WTC11 (cell line): ENCODE measurements at regions not wholly inside any gene's neighbourhood (a gene's known extent, or its start where the extent isn't known, plus 50 kb on each side); places are given as distances from the start of the nearest gene placed in this dataset.

Experiments used
- ATF1 ChIP-seq: sonication (generic); formaldehyde crosslinking; IDR thresholded peaks from 2 replicates; pipeline ENCODE4 v1.8.1; 2023; ENCODE audit warnings: mild to moderate bottlenecking, moderate library complexity, missing genetic modification reagents
- FOXP1 ChIP-seq: sonication (generic); formaldehyde crosslinking; IDR thresholded peaks from 2 replicates; pipeline ENCODE4 v1.8.0; 2022; ENCODE audit warnings: missing genetic modification reagents, mild to moderate bottlenecking, moderate library complexity, borderline replicate concordance
- JUN ChIP-seq: sonication (generic); formaldehyde crosslinking; IDR thresholded peaks from 2 replicates; pipeline ENCODE4 v1.8.0; 2023; ENCODE audit warnings: mild to moderate bottlenecking, missing genetic modification reagents
- NR2C2 ChIP-seq: sonication (generic); formaldehyde crosslinking; IDR thresholded peaks from 2 replicates; pipeline ENCODE4 v1.8.0; 2022; ENCODE audit warnings: mild to moderate bottlenecking, missing genetic modification reagents
- ZNF138 ChIP-seq: sonication (generic); formaldehyde crosslinking; conservative IDR thresholded peaks from 2 replicates; pipeline ENCODE4 v1.8.1; 2022; ENCODE audit warnings: mild to moderate bottlenecking, moderate library complexity, missing genetic modification reagents
- ZNF317 ChIP-seq: sonication (generic); formaldehyde crosslinking; IDR thresholded peaks from 2 replicates; pipeline ENCODE4 v1.8.1; 2023; ENCODE audit warnings: low read depth, mild to moderate bottlenecking, moderate library complexity, missing genetic modification reagents, borderline replicate concordance
- TF ChIP-seq, protein P1 (sequence below): fragments of 200-600 bp; IDR thresholded peaks from 2 replicates; pipeline ENCODE4 v1.8.0; 2022; ENCODE audit warnings: antibody characterized with exemption
- TF ChIP-seq, protein P2 (sequence below): sonication (generic); formaldehyde crosslinking; IDR thresholded peaks from 2 replicates; pipeline ENCODE4 v1.8.1; 2022; ENCODE audit warnings: low read depth, missing genetic modification reagents, borderline replicate concordance
- TF ChIP-seq, protein P3 (sequence below): sonication (generic); formaldehyde crosslinking; IDR thresholded peaks from 2 replicates; pipeline ENCODE4 v1.8.1; 2023; ENCODE audit warnings: mild to moderate bottlenecking, missing genetic modification reagents
- TF ChIP-seq, protein P4 (sequence below): sonication (generic); formaldehyde crosslinking; IDR thresholded peaks from 2 replicates; pipeline ENCODE4 v1.8.1; 2022; ENCODE audit warnings: missing genetic modification reagents, borderline replicate concordance

DNA sequence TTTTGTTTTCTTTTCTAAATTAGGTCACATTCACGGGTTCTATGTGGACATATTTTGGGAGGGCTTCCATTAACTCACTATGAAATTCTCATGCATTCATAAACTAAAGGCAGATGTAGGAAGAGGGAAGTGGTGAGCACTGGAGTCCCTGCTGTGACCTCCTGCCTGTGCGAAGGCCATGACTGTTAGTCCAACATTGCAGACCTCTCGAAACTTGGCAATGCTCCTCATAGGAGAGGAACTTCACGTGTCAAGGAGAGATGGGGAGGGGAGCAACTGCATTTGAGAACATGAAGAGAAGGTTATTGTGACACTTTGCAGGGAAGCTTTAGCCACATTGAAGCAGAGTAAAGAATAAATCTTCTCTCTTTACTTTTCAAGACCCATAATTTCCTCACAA lies 126.4 kb upstream of the HNMT start:
- TF ChIP-seq NR2C2 (CRISPR knock-in tag) (no peak), ATF1 (CRISPR knock-in tag) (no peak), FOXP1 (CRISPR knock-in tag) (no peak), JUN (no peak), ZNF138 (CRISPR knock-in tag) (no peak), ZNF317 (CRISPR knock-in tag) (no peak)
- TF ChIP-seq, protein P1, sequence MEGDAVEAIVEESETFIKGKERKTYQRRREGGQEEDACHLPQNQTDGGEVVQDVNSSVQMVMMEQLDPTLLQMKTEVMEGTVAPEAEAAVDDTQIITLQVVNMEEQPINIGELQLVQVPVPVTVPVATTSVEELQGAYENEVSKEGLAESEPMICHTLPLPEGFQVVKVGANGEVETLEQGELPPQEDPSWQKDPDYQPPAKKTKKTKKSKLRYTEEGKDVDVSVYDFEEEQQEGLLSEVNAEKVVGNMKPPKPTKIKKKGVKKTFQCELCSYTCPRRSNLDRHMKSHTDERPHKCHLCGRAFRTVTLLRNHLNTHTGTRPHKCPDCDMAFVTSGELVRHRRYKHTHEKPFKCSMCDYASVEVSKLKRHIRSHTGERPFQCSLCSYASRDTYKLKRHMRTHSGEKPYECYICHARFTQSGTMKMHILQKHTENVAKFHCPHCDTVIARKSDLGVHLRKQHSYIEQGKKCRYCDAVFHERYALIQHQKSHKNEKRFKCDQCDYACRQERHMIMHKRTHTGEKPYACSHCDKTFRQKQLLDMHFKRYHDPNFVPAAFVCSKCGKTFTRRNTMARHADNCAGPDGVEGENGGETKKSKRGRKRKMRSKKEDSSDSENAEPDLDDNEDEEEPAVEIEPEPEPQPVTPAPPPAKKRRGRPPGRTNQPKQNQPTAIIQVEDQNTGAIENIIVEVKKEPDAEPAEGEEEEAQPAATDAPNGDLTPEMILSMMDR, result no peak
- TF ChIP-seq, protein P2, sequence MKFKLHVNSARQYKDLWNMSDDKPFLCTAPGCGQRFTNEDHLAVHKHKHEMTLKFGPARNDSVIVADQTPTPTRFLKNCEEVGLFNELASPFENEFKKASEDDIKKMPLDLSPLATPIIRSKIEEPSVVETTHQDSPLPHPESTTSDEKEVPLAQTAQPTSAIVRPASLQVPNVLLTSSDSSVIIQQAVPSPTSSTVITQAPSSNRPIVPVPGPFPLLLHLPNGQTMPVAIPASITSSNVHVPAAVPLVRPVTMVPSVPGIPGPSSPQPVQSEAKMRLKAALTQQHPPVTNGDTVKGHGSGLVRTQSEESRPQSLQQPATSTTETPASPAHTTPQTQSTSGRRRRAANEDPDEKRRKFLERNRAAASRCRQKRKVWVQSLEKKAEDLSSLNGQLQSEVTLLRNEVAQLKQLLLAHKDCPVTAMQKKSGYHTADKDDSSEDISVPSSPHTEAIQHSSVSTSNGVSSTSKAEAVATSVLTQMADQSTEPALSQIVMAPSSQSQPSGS (CRISPR knock-in tag), result no peak
- TF ChIP-seq, protein P3, sequence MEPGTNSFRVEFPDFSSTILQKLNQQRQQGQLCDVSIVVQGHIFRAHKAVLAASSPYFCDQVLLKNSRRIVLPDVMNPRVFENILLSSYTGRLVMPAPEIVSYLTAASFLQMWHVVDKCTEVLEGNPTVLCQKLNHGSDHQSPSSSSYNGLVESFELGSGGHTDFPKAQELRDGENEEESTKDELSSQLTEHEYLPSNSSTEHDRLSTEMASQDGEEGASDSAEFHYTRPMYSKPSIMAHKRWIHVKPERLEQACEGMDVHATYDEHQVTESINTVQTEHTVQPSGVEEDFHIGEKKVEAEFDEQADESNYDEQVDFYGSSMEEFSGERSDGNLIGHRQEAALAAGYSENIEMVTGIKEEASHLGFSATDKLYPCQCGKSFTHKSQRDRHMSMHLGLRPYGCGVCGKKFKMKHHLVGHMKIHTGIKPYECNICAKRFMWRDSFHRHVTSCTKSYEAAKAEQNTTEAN, result no peak
- TF ChIP-seq, protein P4, sequence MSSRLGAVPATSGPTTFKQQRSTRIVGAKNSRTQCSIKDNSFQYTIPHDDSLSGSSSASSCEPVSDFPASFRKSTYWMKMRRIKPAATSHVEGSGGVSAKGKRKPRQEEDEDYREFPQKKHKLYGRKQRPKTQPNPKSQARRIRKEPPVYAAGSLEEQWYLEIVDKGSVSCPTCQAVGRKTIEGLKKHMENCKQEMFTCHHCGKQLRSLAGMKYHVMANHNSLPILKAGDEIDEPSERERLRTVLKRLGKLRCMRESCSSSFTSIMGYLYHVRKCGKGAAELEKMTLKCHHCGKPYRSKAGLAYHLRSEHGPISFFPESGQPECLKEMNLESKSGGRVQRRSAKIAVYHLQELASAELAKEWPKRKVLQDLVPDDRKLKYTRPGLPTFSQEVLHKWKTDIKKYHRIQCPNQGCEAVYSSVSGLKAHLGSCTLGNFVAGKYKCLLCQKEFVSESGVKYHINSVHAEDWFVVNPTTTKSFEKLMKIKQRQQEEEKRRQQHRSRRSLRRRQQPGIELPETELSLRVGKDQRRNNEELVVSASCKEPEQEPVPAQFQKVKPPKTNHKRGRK, result no peak
